ENCODE measurements at regions not wholly inside any gene's neighbourhood (a gene's known extent, or its start where the extent isn't known, plus 50 kb on each side); places are given as distances from the start of the nearest gene placed in this dataset.

- no peak for TF ChIP-seq CTCF (IDR thresholded peaks at IDR 0.05)
- TF ChIP-seq POLR2A (IDR thresholded peaks at IDR 0.05) = no peak
These were observed 199.4 kb upstream of the CADM2 start for GRCh38 chr3:84759361-84759760.
